Adipose tissue (tissue), 3 donors: ENCODE measurements at regions not wholly inside any gene's neighbourhood (a gene's known extent, or its start where the extent isn't known, plus 50 kb on each side); places are given as distances from the start of the nearest gene placed in this dataset.

ENCODE experiments used
- H3K27ac ChIP-seq: one replicate; pipeline ENCODE4 v1.5.1; 2013; ENCODE audit warnings: low read depth, low read length
- WGBS, 3 donors: extraction: QIAGEN DNeasy Blood & Tissue Kit; methylation state at CpG; one replicate each; pipeline ENCODE4 v1.1.7; 2013; 5-methylcytosine and 5-hydroxymethylcytosine counted together
- donor health status: healthy with polysubstance abuse.
- donor health status: Bipolar disorder and iron deficiency.
- donor health status: healthy.

DNA sequence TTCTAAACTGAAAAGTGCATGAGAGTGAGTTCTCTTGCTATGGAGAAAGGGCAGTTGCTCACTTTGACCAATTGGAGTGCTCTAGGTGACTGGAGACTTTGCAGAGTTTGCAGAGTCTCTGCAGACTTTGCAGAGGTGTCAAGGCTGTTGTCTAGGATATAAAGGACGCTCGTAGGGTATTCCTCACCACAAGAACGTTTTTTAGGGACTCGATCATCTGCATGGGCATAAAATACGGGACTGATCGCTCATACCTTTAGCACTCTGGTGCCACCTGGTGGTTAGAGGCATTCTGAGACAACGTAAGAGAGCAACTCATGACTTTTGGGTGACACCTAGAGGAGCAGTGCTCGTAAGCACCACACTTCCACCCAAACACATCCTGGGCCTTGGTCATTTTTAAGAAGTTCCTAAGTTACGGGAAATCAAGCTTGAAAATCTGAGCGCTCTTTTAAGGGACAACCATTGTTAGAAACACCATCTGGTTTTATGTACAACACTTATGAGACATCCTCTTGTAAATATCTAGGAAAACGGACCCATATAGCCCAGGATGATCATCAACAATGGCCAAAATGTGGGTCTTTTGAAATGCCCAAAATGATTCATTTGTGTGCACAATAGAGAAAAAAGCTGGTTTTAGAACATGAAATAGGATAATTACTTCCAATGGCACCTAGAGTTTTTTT, 51.6 kb upstream of the XCR1 start:
- WGBS, 3 donors, result 10 to 12% (median 11%) methylated on average over 11 of the region's 11 CpGs
- no peak overlapping the region for H3K27ac ChIP-seq
